ENCODE measurements at regions not wholly inside any gene's neighbourhood (a gene's known extent, or its start where the extent isn't known, plus 50 kb on each side); places are given as distances from the start of the nearest gene placed in this dataset.
"Not testable (repeated sequence)": the region's sequence is repeated elsewhere in the genome, so short reads cannot be mapped to it uniquely, and the experiment has no call there.

- not testable (repeated sequence) for DNase-seq (ENCODE audit: low read depth, low spot score)
These were observed 181.5 kb upstream of the SPRY2 start for GRCh38 chr13:80522463-80522862.

- DNase-seq (ENCODE audit: low read depth, low spot score): no peak
These were observed 176.0 kb upstream of the SPRY2 start for GRCh38 chr13:80516818-80517348.

DNA sequence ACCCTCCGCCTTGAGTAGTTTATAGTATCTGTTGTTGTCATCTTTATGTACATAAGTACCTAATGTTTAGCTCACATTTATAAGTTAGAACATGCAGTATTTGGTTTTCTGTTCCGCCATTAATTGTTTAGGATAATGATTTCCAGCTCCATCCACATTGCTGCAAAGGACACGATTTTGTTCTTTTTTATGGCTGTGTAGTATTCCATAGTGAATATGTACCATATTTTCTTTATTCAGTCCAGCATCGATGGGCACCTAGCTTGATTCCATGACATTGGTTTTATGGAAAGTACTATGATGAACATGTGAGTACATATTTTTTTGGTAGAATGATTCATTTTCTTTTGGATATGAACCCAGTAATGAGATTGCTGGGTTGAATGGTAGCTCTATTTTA lies 174.4 kb upstream of the SPRY2 start:
- DNase-seq (ENCODE audit: low read depth, low spot score): no peak

DNA sequence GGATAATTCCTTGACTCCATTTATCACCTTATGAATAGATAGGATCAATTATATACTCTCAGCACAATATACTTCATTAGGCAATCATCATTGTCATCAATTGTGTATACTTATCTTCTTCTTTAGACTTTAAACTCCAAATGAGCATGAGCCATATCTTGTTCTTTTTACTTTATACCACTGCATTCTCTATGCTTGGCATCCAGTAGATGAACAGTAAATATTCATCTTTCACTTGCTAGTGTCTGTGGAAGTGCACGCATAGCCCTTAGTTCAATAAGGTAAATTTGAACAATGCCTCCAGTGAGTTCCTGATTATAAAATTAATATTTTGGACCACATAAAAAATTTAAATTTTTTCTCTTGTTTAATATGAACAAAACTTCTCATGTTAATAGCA lies 172.3 kb upstream of the SPRY2 start:
- no peak for DNase-seq (ENCODE audit: low read depth, low spot score)

GRCh38 chr13:80510686-80511085 lies 169.8 kb upstream of the SPRY2 start:
- DNase-seq (ENCODE audit: low read depth, low spot score): no peak

- no peak for DNase-seq (ENCODE audit: low read depth, low spot score)
These were observed 168.3 kb upstream of the SPRY2 start for GRCh38 chr13:80509264-80509663.

GRCh38 chr13:80508031-80508430 lies 167.1 kb upstream of the SPRY2 start:
- DNase-seq (ENCODE audit: low read depth, low spot score): no peak

GRCh38 chr13:80504453-80504852 lies 163.5 kb upstream of the SPRY2 start:
- no peak for DNase-seq (ENCODE audit: low read depth, low spot score)

GRCh38 chr13:80502359-80502758 lies 161.4 kb upstream of the SPRY2 start:
- no peak for DNase-seq (ENCODE audit: low read depth, low spot score)

- no peak for DNase-seq (ENCODE audit: low read depth, low spot score)
These were observed 160.6 kb upstream of the SPRY2 start for GRCh38 chr13:80501556-80501955.

GRCh38 chr13:80499536-80500290 lies 158.8 kb upstream of the SPRY2 start:
- DNase-seq (ENCODE audit: low read depth, low spot score): no peak

- no peak for DNase-seq (ENCODE audit: low read depth, low spot score)
These were observed 157.5 kb upstream of the SPRY2 start for GRCh38 chr13:80498433-80498832.

DNA sequence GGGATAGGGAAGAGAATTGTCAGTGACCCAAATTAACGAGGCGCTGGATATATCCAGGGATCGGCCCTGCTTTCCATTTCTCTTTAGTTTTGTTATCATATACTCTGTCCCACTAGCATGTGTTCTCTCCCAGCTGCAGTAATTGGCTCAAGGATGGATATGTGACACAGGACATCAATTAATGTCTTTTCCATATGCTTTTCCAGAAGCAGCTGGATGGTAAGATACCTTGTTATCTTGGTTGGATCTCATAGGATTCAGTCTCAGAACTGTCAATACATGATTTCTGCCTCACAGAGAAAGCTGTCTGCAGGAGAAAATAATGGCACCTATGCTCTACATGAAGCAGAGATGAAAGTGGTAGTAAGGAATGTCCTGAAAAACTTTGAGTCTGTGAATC lies 157.1 kb upstream of the SPRY2 start:
- DNase-seq (ENCODE audit: low read depth, low spot score): no peak

DNA sequence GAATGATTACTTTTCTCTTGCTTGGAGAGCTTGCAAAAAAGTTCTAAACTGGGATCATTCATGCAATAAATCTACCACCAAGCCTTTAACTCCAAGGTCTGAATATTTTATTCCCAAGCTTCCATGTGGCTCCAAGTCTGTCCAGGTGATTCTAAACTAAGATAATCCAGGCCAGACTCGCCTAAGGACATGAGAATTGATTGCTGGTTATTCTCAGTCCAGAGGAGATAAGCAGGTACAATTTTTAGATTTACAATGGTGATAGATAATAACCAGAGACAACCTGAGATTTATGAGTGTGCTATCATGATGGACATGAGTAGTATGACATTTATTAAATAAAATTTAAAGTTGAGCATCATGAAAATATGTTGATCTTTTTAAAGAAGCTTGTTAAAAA lies 156.5 kb upstream of the SPRY2 start:
- no peak for DNase-seq (ENCODE audit: low read depth, low spot score)

DNA sequence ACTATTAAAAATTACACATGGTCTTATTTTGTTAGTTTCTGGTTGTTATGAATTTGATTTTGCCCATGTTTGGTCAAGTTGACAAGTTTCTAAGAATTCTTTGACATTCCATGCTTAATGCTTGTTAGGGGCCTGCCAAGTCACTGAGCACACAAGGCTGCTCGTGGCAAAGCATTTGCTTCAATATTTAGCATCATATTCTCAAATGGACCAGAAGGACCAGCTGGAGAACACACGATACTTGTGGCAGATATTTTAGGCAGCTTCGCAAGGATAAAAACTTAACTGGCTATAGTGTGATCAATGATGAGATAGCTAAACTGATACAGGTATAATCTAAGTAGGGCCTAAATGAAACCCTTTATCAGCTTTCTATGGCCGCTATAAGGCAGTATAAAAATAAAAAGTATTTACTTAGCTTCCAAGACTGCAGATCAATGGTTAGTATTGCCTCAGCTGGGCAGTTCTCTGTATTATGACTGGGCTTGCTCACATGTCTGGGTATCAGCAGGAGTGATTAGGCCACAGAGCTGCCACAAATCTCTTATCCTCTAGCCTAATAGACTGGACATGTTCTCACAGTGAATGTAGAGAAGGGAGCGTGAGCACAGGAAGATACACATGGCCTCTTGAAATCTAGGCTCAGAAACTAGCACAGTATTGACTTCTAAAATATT lies 155.9 kb upstream of the SPRY2 start:
- no peak for DNase-seq (ENCODE audit: low read depth, low spot score)

GRCh38 chr13:80490491-80490943 lies 149.6 kb upstream of the SPRY2 start:
- not testable (repeated sequence) for DNase-seq (ENCODE audit: low read depth, low spot score)

GRCh38 chr13:80486402-80486801 lies 145.5 kb upstream of the SPRY2 start:
- no peak for DNase-seq (ENCODE audit: low read depth, low spot score)

DNA sequence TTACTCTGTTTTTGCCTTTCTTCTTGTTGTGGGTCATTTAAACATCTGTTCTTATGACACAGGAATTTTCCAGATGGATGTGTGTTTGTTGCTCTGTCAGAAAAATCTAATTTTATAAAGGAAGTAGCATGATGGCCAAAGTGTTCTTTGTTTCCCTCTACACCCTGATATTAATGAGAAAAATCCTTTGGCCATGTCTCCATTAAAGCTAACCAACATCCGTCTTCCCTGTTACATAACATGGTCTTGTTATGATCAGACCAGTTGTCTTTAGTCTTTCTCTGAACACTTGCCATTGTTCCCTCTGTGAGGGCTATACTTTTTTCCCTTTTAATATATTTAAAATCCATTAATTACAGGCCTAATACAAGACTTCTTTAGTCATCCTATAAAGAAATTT lies 142.2 kb upstream of the SPRY2 start:
- DNase-seq (ENCODE audit: low read depth, low spot score): no peak

DNA sequence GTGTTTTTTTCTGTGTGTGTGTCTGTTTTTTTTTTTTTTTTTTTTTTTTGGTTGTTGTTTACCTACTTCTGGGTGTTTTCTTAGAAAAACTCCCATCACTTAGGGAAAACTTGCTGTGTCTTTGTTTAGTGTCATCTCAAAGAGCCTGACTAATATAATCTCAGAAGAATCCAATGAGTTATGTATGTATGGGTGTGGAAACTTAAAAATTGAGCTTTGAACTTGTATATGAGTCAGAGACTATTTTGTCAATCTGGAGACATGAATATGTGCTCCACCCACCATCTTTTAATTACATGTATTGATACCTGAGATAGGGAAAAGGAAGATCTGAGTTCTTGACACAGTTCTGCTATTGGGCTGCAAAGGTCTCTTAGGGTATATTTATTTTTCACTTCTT lies 140.7 kb upstream of the SPRY2 start:
- no peak for DNase-seq (ENCODE audit: low read depth, low spot score)

DNA sequence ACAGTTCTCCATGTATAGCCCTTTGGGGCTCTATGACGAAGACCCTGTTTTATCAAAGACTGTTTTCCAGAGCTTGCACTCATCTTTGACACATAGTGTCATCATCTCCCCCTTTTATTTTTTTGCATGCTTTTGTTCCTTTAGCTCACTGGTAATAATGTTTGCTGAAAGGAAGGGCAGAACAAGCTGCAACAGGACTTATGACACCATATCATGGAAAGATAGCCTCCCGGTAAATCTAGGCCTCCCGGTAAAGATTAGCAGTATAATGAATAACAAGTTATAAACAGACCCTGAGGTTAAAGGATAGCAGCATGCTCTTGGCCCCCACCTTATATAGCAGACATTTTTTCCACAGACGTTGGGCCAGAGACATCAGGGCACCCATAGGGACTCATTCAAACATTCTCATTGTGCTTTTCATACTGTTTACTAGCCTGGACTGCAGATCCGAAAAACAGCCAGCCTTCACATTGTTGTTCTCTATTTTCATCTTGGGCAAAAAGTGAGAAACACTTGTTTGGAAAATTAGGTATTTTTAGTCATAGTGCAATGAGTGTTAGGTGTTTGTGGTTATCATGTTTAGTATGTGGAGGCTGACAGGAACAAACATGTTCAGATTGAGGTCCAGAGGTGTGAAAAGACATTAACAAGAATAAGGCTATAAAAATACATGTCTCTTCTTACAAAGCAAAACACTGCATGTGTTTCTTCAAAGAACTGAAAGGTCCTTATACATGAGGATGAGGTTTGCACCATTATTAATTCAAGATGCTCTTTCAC lies 136.9 kb upstream of the SPRY2 start:
- DNase-seq (ENCODE audit: low read depth, low spot score): no peak

- DNase-seq (ENCODE audit: low read depth, low spot score): no peak
These were observed 136.0 kb upstream of the SPRY2 start for GRCh38 chr13:80476953-80477352.

GRCh38 chr13:80475718-80476117 lies 134.8 kb upstream of the SPRY2 start:
- DNase-seq (ENCODE audit: low read depth, low spot score): no peak

Measured in iPS DF 19.7 (cell line).